HG02852 (cell line): ENCODE measurements at regions not wholly inside any gene's neighbourhood (a gene's known extent, or its start where the extent isn't known, plus 50 kb on each side); places are given as distances from the start of the nearest gene placed in this dataset.

Experiments used
- ATAC-seq: cut with Tn5 transposase; IDR thresholded peaks from one replicate; pipeline ENCODE4 v1.9.1; 2021; ENCODE audit warnings: mild to moderate bottlenecking, moderate library complexity; ENCODE audit not compliant: unreplicated experiment

DNA sequence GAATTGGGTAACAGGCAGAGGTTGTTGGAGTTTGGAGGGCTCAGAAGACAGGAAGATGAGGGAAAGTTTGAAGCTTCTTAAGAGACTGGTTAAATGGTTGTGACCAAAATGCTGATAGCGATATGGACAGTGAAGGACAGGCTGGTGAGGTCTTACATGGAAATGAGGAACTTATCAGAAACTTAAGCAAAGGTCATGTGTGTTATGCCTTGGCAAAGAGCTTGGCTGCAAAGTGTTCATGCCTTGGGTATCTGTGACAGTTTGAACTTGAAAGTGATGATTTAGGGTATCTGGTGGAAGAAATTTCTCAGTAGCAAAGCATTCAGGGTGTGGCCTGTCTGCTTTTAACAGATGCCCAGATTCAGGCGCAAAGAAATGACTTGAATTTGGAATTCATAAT, 64.5 kb upstream of the EEPD1 start:
- ATAC-seq, result no peak

DNA sequence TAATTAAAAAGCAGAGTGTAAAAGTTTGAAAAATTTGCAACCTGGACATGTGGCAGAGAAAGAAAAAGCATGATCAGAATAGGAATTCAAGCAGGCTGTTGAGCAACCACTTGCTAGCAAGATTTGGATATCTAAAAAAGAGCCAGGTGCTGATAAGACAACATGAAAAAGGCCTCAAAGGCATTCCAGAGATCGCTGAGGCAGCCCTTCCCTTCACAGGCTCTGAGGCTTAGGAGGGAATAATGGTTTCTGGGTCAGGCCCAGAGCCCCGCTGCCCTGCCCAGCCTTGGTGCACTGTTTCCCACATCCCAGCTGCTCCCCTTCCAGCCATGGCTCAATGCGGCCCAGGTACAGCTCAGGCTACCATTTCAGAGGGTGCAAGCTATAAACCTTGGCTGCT, 64.1 kb upstream of the EEPD1 start:
- ATAC-seq, result no peak

DNA sequence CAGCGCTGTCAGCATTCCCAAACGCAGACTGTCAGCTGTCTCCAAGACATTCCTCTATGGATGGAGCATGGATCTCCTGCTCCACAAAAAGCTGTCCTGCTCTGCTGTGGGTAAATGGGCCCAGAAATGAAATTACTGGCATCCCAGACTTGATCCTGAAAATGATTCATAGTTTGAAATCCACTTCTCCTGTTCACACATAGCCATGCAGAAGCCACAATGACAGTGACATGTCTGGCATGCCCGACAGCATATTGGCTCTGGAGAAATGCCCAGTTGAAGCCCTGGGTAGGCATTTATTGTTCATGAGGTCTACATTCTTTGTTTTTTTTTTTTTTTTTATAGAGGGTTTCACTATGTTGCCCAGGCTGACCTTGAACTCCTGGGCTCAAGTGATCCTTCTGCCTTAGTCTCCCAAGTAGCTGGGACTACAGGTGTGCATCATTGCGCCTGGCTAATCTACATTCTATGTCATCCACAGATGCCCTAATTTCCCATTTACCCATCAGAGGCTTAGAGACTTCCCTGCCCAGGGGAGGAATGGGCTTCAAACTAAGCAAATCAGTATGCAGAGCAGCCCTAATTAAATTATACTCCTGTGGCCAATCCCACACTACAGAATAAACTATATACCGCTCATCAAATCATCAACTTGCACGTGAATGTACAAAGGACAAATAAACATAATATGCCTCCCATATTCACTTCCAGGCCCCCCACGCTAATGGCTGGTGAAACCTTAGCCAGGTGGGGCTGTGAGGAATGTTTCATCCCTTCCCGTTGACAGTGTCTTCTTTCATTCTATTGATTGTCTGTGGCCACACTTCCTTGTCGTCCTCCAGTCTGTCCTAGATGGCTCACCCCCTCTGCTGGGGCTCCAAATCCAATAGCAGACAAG, 61.8 kb upstream of the EEPD1 start:
- no peak for ATAC-seq

DNA sequence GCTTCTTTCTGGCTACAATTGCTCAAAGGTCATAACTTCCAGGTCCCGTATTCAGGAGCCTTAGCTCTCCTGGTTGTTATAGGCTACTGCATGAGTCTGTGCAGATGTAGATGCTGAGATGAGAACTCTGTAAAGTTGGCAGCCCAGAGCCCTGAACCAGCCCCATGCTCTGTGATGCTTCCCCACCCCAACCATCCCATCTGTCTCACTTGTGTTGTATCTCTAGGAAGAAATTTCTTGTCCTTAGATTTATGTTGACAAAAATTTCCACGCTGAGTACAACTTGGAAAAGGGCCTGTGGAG, 61.2 kb upstream of the EEPD1 start:
- ATAC-seq, result no peak

DNA sequence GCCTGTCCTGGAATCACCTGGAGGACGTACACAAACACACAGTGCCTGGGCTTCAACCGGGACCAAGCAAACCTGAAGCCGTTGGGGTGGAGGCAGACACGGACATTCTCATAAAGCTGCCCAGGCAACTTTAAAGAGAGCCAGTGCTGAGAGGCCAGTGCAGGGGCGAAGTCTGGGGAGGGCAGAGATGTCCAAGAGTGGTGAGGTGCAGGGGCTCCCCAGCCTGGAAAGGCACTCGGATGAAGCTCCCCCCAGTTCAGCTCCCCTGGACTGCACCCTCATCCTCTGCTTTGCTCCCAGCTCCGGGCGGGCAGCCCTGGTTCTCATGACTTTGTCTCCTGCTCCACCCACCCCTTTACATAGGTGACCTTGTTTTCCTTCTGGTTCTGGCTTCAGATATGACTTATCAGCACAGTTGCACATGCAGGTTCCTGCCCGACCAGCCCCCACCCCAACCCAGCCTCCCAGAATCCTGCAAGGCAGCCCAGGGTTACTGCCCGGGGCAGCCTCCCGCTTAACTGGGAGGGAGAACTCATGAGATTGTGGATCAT, 60.8 kb upstream of the EEPD1 start:
- ATAC-seq, result no peak

DNA sequence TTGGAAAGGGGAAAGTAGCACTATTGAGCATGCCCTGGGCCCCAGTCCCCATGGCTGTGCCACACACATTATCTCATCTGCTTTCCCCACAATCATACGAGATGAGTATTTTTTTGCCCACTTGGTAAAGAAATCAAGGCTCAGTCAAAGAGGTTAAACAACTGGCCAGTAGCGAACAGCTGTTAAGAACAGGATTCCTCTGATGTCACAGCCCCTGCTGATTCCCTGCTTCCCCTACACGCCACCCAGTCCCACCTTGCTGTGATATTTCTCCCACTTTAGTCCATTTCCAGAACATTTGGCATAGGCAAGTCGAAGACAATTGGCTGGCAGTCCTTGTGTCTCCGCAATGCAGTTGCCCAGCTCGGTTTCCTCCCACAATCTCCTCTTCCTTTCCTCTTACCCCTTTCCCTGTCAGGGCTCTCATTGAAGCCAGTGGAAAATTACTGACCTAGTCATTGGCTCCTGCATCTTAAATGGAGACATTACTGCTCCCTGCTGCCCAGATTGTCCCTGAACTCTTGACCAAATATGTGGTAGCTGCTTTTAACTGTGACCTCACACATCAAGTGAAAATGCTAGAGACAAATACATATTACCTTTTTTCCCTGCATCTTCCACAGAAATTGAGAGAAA, 56.5 kb upstream of the EEPD1 start:
- ATAC-seq, result no peak

DNA sequence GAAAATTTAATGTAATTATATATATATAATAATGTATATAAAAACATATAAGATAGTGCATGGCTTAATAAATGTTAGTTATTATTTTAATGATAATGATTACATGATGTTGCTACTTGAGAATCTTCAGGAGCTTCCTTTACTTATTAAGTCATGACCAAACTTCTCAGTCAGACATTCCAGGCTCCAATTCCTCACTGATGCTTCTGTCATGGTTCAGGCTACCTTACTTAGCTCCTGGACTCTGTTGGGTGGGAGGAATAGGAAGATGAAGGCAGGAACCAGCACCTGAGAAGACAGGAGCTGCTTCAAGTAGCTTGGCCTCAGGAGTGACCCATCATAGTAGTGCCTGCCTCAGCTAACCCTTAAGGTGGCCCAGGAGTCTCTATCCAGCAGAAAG, 55.0 kb upstream of the EEPD1 start:
- ATAC-seq, result no peak

DNA sequence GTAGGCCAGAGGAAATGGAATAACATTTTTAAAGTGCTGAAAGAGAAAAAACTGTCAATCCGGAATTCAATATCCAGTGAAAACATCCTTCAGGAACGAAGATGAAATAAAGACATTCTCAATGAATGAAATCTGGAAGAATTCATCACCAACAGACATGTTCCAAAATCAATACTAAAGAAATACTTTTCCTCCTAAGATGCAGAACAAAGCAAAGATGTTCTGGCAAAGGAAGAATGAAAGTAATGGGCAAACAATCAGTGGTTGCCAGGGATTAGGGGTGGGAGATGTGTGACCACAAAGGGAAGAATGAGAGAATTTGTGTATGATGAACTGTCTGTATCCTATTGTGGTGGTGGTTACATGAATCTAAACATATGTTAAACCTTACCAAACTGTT, 52.8 kb upstream of the EEPD1 start:
- ATAC-seq, result no peak

DNA sequence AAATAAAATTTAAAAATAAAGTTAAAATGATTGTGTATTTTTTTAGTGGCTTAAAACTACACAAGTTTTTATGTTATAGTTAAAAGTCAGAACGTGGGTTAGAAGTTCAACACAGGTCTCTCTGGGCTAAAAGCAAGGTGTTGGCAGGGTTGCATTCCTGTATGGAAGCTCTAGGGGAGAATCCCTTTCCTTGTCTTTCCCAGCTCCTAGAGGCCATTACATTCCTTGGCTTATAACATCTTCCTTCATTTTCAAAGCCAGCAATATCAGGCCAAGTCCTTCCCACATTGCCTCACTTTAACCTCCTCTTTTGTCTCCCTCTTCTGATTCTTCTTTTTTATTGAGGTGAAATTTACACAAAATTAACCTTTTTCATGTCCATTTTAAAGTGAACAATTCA, 52.4 kb upstream of the EEPD1 start:
- no peak for ATAC-seq
